Cerebellar nuclear complex (tissue), 1 donor: ENCODE measurements at regions not wholly inside any gene's neighbourhood (a gene's known extent, or its start where the extent isn't known, plus 50 kb on each side); places are given as distances from the start of the nearest gene placed in this dataset.

ENCODE experiments used
- DNase-seq, 2 experiments: peaks; one replicate each; lab custom pipeline; 2025; lab: John Stamatoyannopoulos, UW

- no peak for DNase-seq
Observed at GRCh38 chr15:70556151-70556741, 207.1 kb downstream of the UACA start.

GRCh38 chr15:70555713-70556112 lies 207.6 kb downstream of the UACA start:
- no peak for DNase-seq

GRCh38 chr15:70547846-70548487 lies 215.4 kb downstream of the UACA start:
- no peak for DNase-seq

GRCh38 chr15:70545526-70545925 lies 217.8 kb downstream of the UACA start:
- DNase-seq: no peak

- no peak for DNase-seq
Observed at GRCh38 chr15:70541511-70541910, 221.8 kb downstream of the UACA start.

- DNase-seq: no peak
Observed at GRCh38 chr15:70539912-70540530, 223.3 kb downstream of the UACA start.

GRCh38 chr15:70539409-70539808 lies 223.9 kb downstream of the UACA start:
- no peak for DNase-seq

GRCh38 chr15:70538278-70538677 lies 225.1 kb downstream of the UACA start:
- no peak for DNase-seq

GRCh38 chr15:70535955-70536338 lies 227.4 kb downstream of the UACA start:
- no peak for DNase-seq

GRCh38 chr15:70535071-70535954 lies 228.0 kb downstream of the UACA start:
- DNase-seq: no peak

- DNase-seq: no peak
Observed at GRCh38 chr15:70533931-70534742, 229.2 kb downstream of the UACA start.

GRCh38 chr15:70532531-70533186 lies 230.7 kb downstream of the UACA start:
- no peak for DNase-seq

- no peak for DNase-seq
Observed at GRCh38 chr15:70531576-70531975, 231.8 kb downstream of the UACA start.

GRCh38 chr15:70530906-70531305 lies 232.5 kb downstream of the UACA start:
- no peak for DNase-seq

GRCh38 chr15:70530503-70530902 lies 232.9 kb downstream of the UACA start:
- no peak for DNase-seq

GRCh38 chr15:70530017-70530499 lies 233.3 kb downstream of the UACA start:
- DNase-seq: no peak

- DNase-seq: no peak
Observed at GRCh38 chr15:70528816-70529215, 234.5 kb downstream of the UACA start.

- DNase-seq: no peak
Observed at GRCh38 chr15:70528270-70528706, 235.1 kb downstream of the UACA start.

- DNase-seq: no peak
Observed at GRCh38 chr15:70526974-70527325, 236.4 kb downstream of the UACA start.

- DNase-seq: no peak
Observed at GRCh38 chr15:70526221-70526973, 237.0 kb downstream of the UACA start.
